Keratinocyte (primary cell): ENCODE measurements at regions not wholly inside any gene's neighbourhood (a gene's known extent, or its start where the extent isn't known, plus 50 kb on each side); places are given as distances from the start of the nearest gene placed in this dataset.

ENCODE experiments used
- EZH2 ChIP-seq: IDR thresholded peaks from one replicate; pipeline ENCODE4 v1.6.1; 2012; ENCODE audit warnings: inconsistent platforms, mild to moderate bottlenecking, low read length, moderate library complexity
- TF ChIP-seq, protein P1 (sequence below), 3 experiments: IDR thresholded peaks in 1 of 3; conservative IDR thresholded peaks in 1 of 3; optimal IDR thresholded peaks in 1 of 3; 2 replicates in 2 of 3; 3 replicates in 1 of 3; pipeline versions ENCODE3 to v1.5.1; 2011; ENCODE audit warnings: low read length in 3 of 3, mild to moderate bottlenecking in 3 of 3, moderate library complexity in 2 of 3, control low read depth in 1 of 3, inconsistent platforms in 1 of 3; ENCODE audit not compliant: insufficient read depth in 2 of 3; ENCODE audit errors: extremely low read depth in 1 of 3

DNA sequence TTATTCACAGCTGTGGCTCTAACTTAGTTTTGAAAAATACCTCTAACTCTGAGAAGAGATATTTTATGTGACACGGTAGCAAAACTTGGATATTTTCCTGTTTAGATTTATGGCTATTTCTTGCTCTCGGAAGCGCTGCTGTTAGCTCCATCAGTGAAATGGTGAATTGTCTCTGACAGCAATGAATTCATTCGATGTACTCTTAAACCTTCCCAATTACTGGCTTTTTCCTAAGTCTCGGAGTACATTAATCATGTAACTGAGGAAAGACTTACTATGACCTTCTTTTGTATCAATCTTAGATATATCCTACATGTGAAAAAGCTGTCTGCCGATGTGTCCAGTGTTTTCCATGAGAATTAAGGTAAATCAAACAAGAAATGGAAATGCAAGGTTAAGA lies 613.0 kb downstream of the KIF4B start:
- TF ChIP-seq, protein P1, sequence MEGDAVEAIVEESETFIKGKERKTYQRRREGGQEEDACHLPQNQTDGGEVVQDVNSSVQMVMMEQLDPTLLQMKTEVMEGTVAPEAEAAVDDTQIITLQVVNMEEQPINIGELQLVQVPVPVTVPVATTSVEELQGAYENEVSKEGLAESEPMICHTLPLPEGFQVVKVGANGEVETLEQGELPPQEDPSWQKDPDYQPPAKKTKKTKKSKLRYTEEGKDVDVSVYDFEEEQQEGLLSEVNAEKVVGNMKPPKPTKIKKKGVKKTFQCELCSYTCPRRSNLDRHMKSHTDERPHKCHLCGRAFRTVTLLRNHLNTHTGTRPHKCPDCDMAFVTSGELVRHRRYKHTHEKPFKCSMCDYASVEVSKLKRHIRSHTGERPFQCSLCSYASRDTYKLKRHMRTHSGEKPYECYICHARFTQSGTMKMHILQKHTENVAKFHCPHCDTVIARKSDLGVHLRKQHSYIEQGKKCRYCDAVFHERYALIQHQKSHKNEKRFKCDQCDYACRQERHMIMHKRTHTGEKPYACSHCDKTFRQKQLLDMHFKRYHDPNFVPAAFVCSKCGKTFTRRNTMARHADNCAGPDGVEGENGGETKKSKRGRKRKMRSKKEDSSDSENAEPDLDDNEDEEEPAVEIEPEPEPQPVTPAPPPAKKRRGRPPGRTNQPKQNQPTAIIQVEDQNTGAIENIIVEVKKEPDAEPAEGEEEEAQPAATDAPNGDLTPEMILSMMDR (optimal IDR thresholded peaks at IDR 0.05 in 1 of 3, IDR thresholded peaks at IDR 0.05 in 1 of 3, conservative IDR thresholded peaks at IDR 0.05 in 1 of 3; ENCODE audit: extremely low read depth in 1 of 3, insufficient read depth in 2 of 3, low read length in 3 of 3), result no peak
- no peak for TF ChIP-seq EZH2
